Pancreas (tissue), 10 donors: ENCODE measurements at regions not wholly inside any gene's neighbourhood (a gene's known extent, or its start where the extent isn't known, plus 50 kb on each side); places are given as distances from the start of the nearest gene placed in this dataset.

Experiments
- ATAC-seq, 4 donors: fragments of 200-7000 bp; cut with Tn5 transposase; one replicate each; pipeline versions ENCODE4 v1.8.0 to v1.9.1; 2020; ENCODE audit warnings: mild to moderate bottlenecking in 4 of 4, moderate library complexity in 4 of 4
- DNase-seq, 6 donors: peaks; one replicate each; pipeline ENCODE4 v3.0.0-alpha.2; 2020
- FAIRE-seq: peaks from 2 replicates; lab custom pipeline; 2012; peaks lifted over from hg19 to GRCh38; lab: Jason Lieb, UNC
- H3K27ac ChIP-seq, 4 donors: fragments of 200-600 bp; sonication (generic); 1 replicate in 3 of 4; 2 replicates in 1 of 4; pipeline versions ENCODE4 v1.5.0 to v1.8.0; 2020
- H3K27me3 ChIP-seq, 4 donors: fragments of 200-600 bp; one replicate each; pipeline ENCODE4 v1.8.0; 2021
- H3K36me3 ChIP-seq, 3 donors: fragments of 200-600 bp; sonication (generic) in 1 of 3; one replicate each; pipeline versions ENCODE4 v1.5.0 to v1.8.0; 2020 to 2021
- H3K4me1 ChIP-seq, 3 donors: fragments of 200-600 bp; one replicate each; pipeline ENCODE4 v1.8.0; 2021
- H3K4me3 ChIP-seq, 4 donors: fragments of 200-600 bp; sonication (generic) in 2 of 4; one replicate each; pipeline versions ENCODE4 v1.5.0 to v1.8.0; 2020 to 2021
- H3K9me3 ChIP-seq, 4 donors: fragments of 200-600 bp; one replicate each; pipeline ENCODE4 v1.8.0; 2021
- CTCF ChIP-seq, 4 donors: fragments of 200-600 bp; sonication (generic) in 3 of 4; IDR thresholded peaks; one replicate each; pipeline versions ENCODE4 v1.5.0 to v1.8.0; 2021; ENCODE audit warnings: antibody characterized with exemption in 4 of 4
- WGBS, 2 donors: extraction: QIAGEN DNeasy Blood & Tissue Kit; methylation state at CpG; one replicate each; pipeline ENCODE4 v1.1.7; 2013; 5-methylcytosine and 5-hydroxymethylcytosine counted together
- intact Hi-C, 3 donors: fragments of 100-400 bp; cut with DNase I; formaldehyde crosslinking; loops; one replicate each; pipeline versions ENCODE4 v1.11.1 to v1.14.2; 2022
- donor health status: healthy with polysubstance abuse.
- donor health status: DM: no; HTN: no; CAD: no; lungs with moderate emphysema.
- donor health status: DM: no; HTN: no; CAD: no.
- donor health status: control.
- donor health status: control.
- donor health status: Bipolar disorder and iron deficiency.
- donor health status: DM: yes; HTN: yes; CAD: no.
- donor health status: DM: no; HTN: no; CAD: no.
- donor health status: DM: no; HTN: no; CAD: no.
- donor health status: DM: yes; HTN: yes; CAD: no.

- intact Hi-C loops: no loop called here
- FAIRE-seq (no peak), DNase-seq (peak in 3 of 6 donors; percentile 17 to 58 (median 28)), ATAC-seq (no peak)
- Histone ChIP-seq H3K9me3 (no peaks in the 10 kb centered on the region), H3K27ac (no peak overlapping the region), H3K4me1 (no peaks in the 10 kb centered on the region), H3K4me3 (no peak overlapping the region), H3K36me3 (no peaks in the 10 kb centered on the region), H3K27me3 (no peaks in the 10 kb centered on the region)
- 53 to 59% methylated on average over 5 of the region's 5 CpGs for WGBS, 2 donors
- TF ChIP-seq CTCF (IDR thresholded peaks at IDR 0.05): no peak
Observed at GRCh38 chr14:58873228-58873953, 235.6 kb downstream of the DACT1 start.

GRCh38 chr14:58875613-58876012 is 237.9 kb downstream of the DACT1 start:
- no peak for FAIRE-seq
- no peak for DNase-seq
- ATAC-seq: no peak
- Histone ChIP-seq H3K27me3 (no peaks in the 10 kb centered on the region), H3K36me3 (no peaks in the 10 kb centered on the region), H3K27ac (no peak overlapping the region), H3K4me3 (no peak overlapping the region), H3K9me3 (no peaks in the 10 kb centered on the region), H3K4me1 (no peaks in the 10 kb centered on the region)
- intact Hi-C loops: no loop called here
- TF ChIP-seq CTCF (IDR thresholded peaks at IDR 0.05): no peak
- 27 to 28% methylated on average over 1 of the region's 1 CpG for WGBS, 2 donors

- H3K4me3 ChIP-seq: no peak overlapping the region
- no peak for DNase-seq
- H3K4me1 ChIP-seq: no peaks in the 10 kb centered on the region
- intact Hi-C loops: no loop called here
- no peak for TF ChIP-seq CTCF (IDR thresholded peaks at IDR 0.05)
- H3K36me3 ChIP-seq: no peaks in the 10 kb centered on the region
- H3K27me3 ChIP-seq: no peaks in the 10 kb centered on the region
- FAIRE-seq: no peak
- no peak overlapping the region for H3K27ac ChIP-seq
- no peaks in the 10 kb centered on the region for H3K9me3 ChIP-seq
- peak in 1 of 4 donors; percentile 35 for ATAC-seq
Observed at GRCh38 chr14:58876608-58877007, 238.8 kb downstream of the DACT1 start.

GRCh38 chr14:58878439-58879139 is 240.8 kb downstream of the DACT1 start:
- no peak for TF ChIP-seq CTCF (IDR thresholded peaks at IDR 0.05)
- no peaks in the 10 kb centered on the region for H3K9me3 ChIP-seq
- H3K4me1 ChIP-seq: no peaks in the 10 kb centered on the region
- FAIRE-seq (no peak), DNase-seq (no peak), ATAC-seq (no peak)
- 64 to 71% methylated on average over 2 of the region's 2 CpGs for WGBS, 2 donors
- no peak overlapping the region for H3K4me3 ChIP-seq
- H3K27me3 ChIP-seq: no peaks in the 10 kb centered on the region
- H3K36me3 ChIP-seq: no peaks in the 10 kb centered on the region
- no peak overlapping the region for H3K27ac ChIP-seq
- intact Hi-C loops: no loop called here

GRCh38 chr14:58881433-58881832 is 243.7 kb downstream of the DACT1 start:
- no peak overlapping the region for H3K4me3 ChIP-seq
- H3K27me3 ChIP-seq: no peaks in the 10 kb centered on the region
- no peaks in the 10 kb centered on the region for H3K4me1 ChIP-seq
- no peaks in the 10 kb centered on the region for H3K36me3 ChIP-seq
- ATAC-seq (no peak), FAIRE-seq (no peak), DNase-seq (no peak)
- no peaks in the 10 kb centered on the region for H3K9me3 ChIP-seq
- H3K27ac ChIP-seq: no peak overlapping the region
- no peak for TF ChIP-seq CTCF (IDR thresholded peaks at IDR 0.05)
- WGBS, 2 donors: 66 to 74% methylated on average over 1 of the region's 1 CpG
- intact Hi-C loops: no loop called here
